CD14-positive monocyte (primary cell): ENCODE measurements at regions not wholly inside any gene's neighbourhood (a gene's known extent, or its start where the extent isn't known, plus 50 kb on each side); places are given as distances from the start of the nearest gene placed in this dataset.

Experiments
- DNase-seq, 3 donors: peaks; one replicate each; pipeline ENCODE4 v3.0.0-alpha.2; 2011 to 2022
- H2AFZ ChIP-seq: 2 replicates; pipeline ENCODE4 v1.6.0; 2012; ENCODE audit warnings: mild to moderate bottlenecking, low read depth, low read length, inconsistent platforms; ENCODE audit not compliant: insufficient read depth, poor library complexity, severe bottlenecking
- H3K27ac ChIP-seq, 2 donors: 1 replicate in 1 of 2; 2 replicates in 1 of 2; pipeline ENCODE4 v1.5.1; 2012 to 2013; ENCODE audit warnings: low read length in 2 of 2, control low read depth in 1 of 2, inconsistent platforms in 1 of 2, low read depth in 1 of 2, mild to moderate bottlenecking in 1 of 2
- H3K27me3 ChIP-seq, 2 donors: one replicate each; pipeline versions ENCODE4 v1.6.0 to v1.6.1; 2011 to 2013; ENCODE audit warnings: low read length in 2 of 2; ENCODE audit not compliant: control insufficient read depth in 2 of 2, insufficient read depth in 2 of 2
- H3K36me3 ChIP-seq, 2 donors: replicated peaks in 1 of 2; 1 replicate in 1 of 2; 2 replicates in 1 of 2; pipeline versions ENCODE4 v1.5.1 to v1.6.1; 2012 to 2013; ENCODE audit warnings: low read length in 2 of 2, control low read depth in 1 of 2, inconsistent platforms in 1 of 2, mild to moderate bottlenecking in 1 of 2; ENCODE audit not compliant: insufficient read depth in 2 of 2, control insufficient read depth in 1 of 2
- H3K4me1 ChIP-seq, 2 donors: 1 replicate in 1 of 2; 2 replicates in 1 of 2; pipeline versions ENCODE4 v1.5.1 to v1.6.1; 2012 to 2013; ENCODE audit warnings: low read length in 2 of 2, control low read depth in 1 of 2, inconsistent platforms in 1 of 2, mild to moderate bottlenecking in 1 of 2, moderate library complexity in 1 of 2; ENCODE audit not compliant: insufficient read depth in 2 of 2, control insufficient read depth in 1 of 2
- H3K4me2 ChIP-seq: replicated peaks from 2 replicates; pipeline ENCODE3; 2012; ENCODE audit warnings: low read length, moderate library complexity, mild to moderate bottlenecking; ENCODE audit not compliant: poor library complexity, severe bottlenecking; ENCODE audit errors: extremely low read depth
- H3K4me3 ChIP-seq, 3 experiments: fragments of 200-600 bp in 1 of 3; sonication (generic) in 1 of 3; replicated peaks in 1 of 3; 1 replicate in 2 of 3; 2 replicates in 1 of 3; pipeline ENCODE4 v1.5.1; 2011 to 2013; ENCODE audit warnings: low read length in 3 of 3, mild to moderate bottlenecking in 3 of 3, control low read depth in 2 of 3, low read depth in 2 of 3, inconsistent platforms in 1 of 3, moderate library complexity in 1 of 3
- H3K79me2 ChIP-seq: 2 replicates; pipeline ENCODE4 v1.6.0; 2012; ENCODE audit warnings: mild to moderate bottlenecking, control low read depth, inconsistent platforms, low read length, moderate library complexity; ENCODE audit not compliant: insufficient read depth
- H3K9ac ChIP-seq: 2 replicates; pipeline ENCODE4 v1.6.0; 2017; ENCODE audit warnings: low read length, mild to moderate bottlenecking; ENCODE audit not compliant: insufficient read depth, poor library complexity, severe bottlenecking
- H3K9me3 ChIP-seq, 2 donors: replicated peaks in 1 of 2; 1 replicate in 1 of 2; 2 replicates in 1 of 2; pipeline versions ENCODE4 v1.5.1 to v1.6.1; 2012 to 2013; ENCODE audit warnings: low read length in 2 of 2, control low read depth in 1 of 2; ENCODE audit not compliant: control insufficient read depth in 1 of 2, insufficient read depth in 1 of 2
- H4K20me1 ChIP-seq: 2 replicates; pipeline ENCODE4 v1.6.0; 2012; ENCODE audit warnings: mild to moderate bottlenecking, low read length, control low read depth, moderate library complexity; ENCODE audit not compliant: insufficient read depth
- H3K27ac Mint-ChIP-seq, 7 donors: one replicate each; pipeline ENCODE4 v1.8.0; 2020; ENCODE audit warnings: mild to moderate bottlenecking in 7 of 7, mixed read lengths in 7 of 7, moderate library complexity in 6 of 7, inconsistent platforms in 2 of 7
- H3K27me3 Mint-ChIP-seq, 3 donors: one replicate each; pipeline ENCODE4 v1.8.0; 2021 to 2022; ENCODE audit warnings: low read depth in 3 of 3, mild to moderate bottlenecking in 3 of 3, mixed read lengths in 3 of 3, moderate library complexity in 3 of 3, inconsistent platforms in 1 of 3
- H3K36me3 Mint-ChIP-seq, 2 donors: one replicate each; pipeline ENCODE4 v1.8.0; 2020; ENCODE audit warnings: mixed read lengths in 2 of 2, inconsistent platforms in 1 of 2, mild to moderate bottlenecking in 1 of 2
- H3K4me1 Mint-ChIP-seq: one replicate; pipeline ENCODE4 v1.8.0; 2020; ENCODE audit warnings: mild to moderate bottlenecking, mixed read lengths
- H3K4me3 Mint-ChIP-seq, 2 donors: one replicate each; pipeline ENCODE4 v1.8.0; 2020; ENCODE audit warnings: mild to moderate bottlenecking in 2 of 2, mixed read lengths in 2 of 2, moderate library complexity in 1 of 2
- H3K9me3 Mint-ChIP-seq, 7 donors: one replicate each; pipeline ENCODE4 v1.8.0; 2020 to 2022; ENCODE audit warnings: mixed read lengths in 7 of 7, mild to moderate bottlenecking in 6 of 7, moderate library complexity in 6 of 7, inconsistent platforms in 2 of 7
- WGBS: methylation state at CpG from one replicate; pipeline ENCODE4 v1.1.5; 2013; ENCODE audit warnings: missing lambda C conversion rate; ENCODE audit not compliant: insufficient coverage; 5-methylcytosine and 5-hydroxymethylcytosine counted together
- intact Hi-C, 2 donors: fragments of 100-400 bp; cut with micrococcal nuclease; formaldehyde crosslinking; loops; one replicate each; pipeline versions ENCODE4 v1.15.0 to v1.15.1; 2023
- TF ChIP-seq, protein P1 (sequence below): fragments of 200-600 bp; IDR thresholded peaks from one replicate; pipeline ENCODE4 v1.8.0; 2022; ENCODE audit warnings: antibody characterized with exemption, mild to moderate bottlenecking

DNA sequence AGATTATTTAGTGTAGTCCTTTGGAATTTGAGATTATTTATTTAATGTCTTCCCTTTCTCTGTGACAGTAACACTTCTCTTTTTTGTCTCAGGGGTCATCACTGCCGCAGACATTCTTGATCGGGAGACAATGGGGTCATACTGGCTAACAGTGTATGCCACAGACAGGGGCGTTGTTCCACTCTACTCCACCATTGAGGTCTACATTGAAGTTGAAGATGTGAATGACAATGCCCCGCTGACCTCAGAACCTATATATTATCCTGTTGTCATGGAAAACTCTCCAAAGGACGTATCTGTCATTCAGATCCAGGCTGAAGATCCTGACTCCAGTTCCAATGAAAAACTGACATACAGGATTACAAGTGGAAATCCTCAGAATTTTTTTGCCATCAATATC lies 299.9 kb downstream of the FAT3 start:
- no peak overlapping the region for H3K4me2 ChIP-seq
- no peak overlapping the region for H3K27ac Mint-ChIP-seq
- H3K4me3 ChIP-seq, result no peak overlapping the region
- no CpG with 5 or more reads among the region's 5 CpGs for WGBS
- H3K79me2 ChIP-seq, result no peaks in the 10 kb centered on the region
- H3K9me3 ChIP-seq, result no peaks in the 10 kb centered on the region
- H3K27ac ChIP-seq, result no peak overlapping the region
- H3K27me3 ChIP-seq, result no peaks in the 10 kb centered on the region
- no peaks in the 10 kb centered on the region for H4K20me1 ChIP-seq
- H3K4me1 Mint-ChIP-seq, result no peaks in the 10 kb centered on the region
- no peak overlapping the region for H3K9ac ChIP-seq
- intact Hi-C loops, result no loop called here
- TF ChIP-seq, protein P1, sequence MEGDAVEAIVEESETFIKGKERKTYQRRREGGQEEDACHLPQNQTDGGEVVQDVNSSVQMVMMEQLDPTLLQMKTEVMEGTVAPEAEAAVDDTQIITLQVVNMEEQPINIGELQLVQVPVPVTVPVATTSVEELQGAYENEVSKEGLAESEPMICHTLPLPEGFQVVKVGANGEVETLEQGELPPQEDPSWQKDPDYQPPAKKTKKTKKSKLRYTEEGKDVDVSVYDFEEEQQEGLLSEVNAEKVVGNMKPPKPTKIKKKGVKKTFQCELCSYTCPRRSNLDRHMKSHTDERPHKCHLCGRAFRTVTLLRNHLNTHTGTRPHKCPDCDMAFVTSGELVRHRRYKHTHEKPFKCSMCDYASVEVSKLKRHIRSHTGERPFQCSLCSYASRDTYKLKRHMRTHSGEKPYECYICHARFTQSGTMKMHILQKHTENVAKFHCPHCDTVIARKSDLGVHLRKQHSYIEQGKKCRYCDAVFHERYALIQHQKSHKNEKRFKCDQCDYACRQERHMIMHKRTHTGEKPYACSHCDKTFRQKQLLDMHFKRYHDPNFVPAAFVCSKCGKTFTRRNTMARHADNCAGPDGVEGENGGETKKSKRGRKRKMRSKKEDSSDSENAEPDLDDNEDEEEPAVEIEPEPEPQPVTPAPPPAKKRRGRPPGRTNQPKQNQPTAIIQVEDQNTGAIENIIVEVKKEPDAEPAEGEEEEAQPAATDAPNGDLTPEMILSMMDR, result no peak
- H3K27me3 Mint-ChIP-seq, result no peaks in the 10 kb centered on the region
- no peaks in the 10 kb centered on the region for H3K4me1 ChIP-seq
- H3K4me3 Mint-ChIP-seq, result no peak overlapping the region
- DNase-seq, result no peak
- H3K36me3 ChIP-seq, result no peaks in the 10 kb centered on the region
- H3K36me3 Mint-ChIP-seq, result no peaks in the 10 kb centered on the region
- H3K9me3 Mint-ChIP-seq, result peaks cover 0 to 5% (median 2%) of the 10 kb centered on the region in 7 donors
- no peak overlapping the region for H2AFZ ChIP-seq

DNA sequence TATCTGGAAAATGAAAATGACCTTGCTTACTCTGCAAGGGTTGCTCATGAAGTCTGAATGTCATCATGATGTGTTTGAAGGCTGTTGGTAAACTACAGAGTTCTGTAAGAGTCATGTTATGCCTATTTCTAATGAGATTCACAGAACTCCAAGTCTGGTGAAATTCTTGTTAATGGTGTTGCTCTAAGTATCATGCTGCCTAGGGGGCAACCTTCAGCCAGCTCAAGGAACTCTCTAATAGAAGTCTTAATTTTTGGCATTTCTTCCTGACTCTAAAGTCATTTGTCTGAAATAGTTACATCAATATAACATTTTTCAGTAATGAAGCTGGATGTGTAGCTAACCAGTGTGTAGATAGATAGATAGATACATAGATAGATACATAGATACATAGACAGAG lies 302.8 kb downstream of the FAT3 start:
- TF ChIP-seq, protein P1, result no peak
- no peaks in the 10 kb centered on the region for H3K36me3 Mint-ChIP-seq
- no peak overlapping the region for H3K27ac ChIP-seq

More for the DNA sequence above, 302.8 kb downstream of the FAT3 start:
- intact Hi-C loops, result no loop called here
- H3K27me3 ChIP-seq, result no peaks in the 10 kb centered on the region
- Mint-ChIP-seq H3K27me3 (no peaks in the 10 kb centered on the region), H3K4me3 (no peak overlapping the region), H3K4me1 (no peaks in the 10 kb centered on the region), H3K27ac (no peak overlapping the region), H3K9me3 (peaks cover 0 to 5% (median 2%) of the 10 kb centered on the region in 7 donors)
- no peaks in the 10 kb centered on the region for H3K9me3 ChIP-seq
- H2AFZ ChIP-seq, result no peak overlapping the region
- no peaks in the 10 kb centered on the region for H3K36me3 ChIP-seq
- no peaks in the 10 kb centered on the region for H3K79me2 ChIP-seq
- no peaks in the 10 kb centered on the region for H3K4me1 ChIP-seq
- no peaks in the 10 kb centered on the region for H4K20me1 ChIP-seq
- no peak overlapping the region for H3K4me3 ChIP-seq
- no peak overlapping the region for H3K4me2 ChIP-seq
- no peak for DNase-seq
- H3K9ac ChIP-seq, result no peak overlapping the region
